Thyroid gland (tissue), 4 donors: ENCODE measurements at regions not wholly inside any gene's neighbourhood (a gene's known extent, or its start where the extent isn't known, plus 50 kb on each side); places are given as distances from the start of the nearest gene placed in this dataset.

Experiments used
- DNase-seq, 2 donors: peaks; one replicate each; pipeline ENCODE4 v3.0.0-alpha.2; 2019
- H3K27ac ChIP-seq, 3 donors: fragments of 200-600 bp; sonication (generic); 1 replicate in 2 of 3; 2 replicates in 1 of 3; pipeline ENCODE4 v1.5.1; 2016 to 2019; ENCODE audit warnings: mild to moderate bottlenecking in 1 of 3, moderate library complexity in 1 of 3
- H3K27me3 ChIP-seq: fragments of 200-600 bp; sonication (generic); one replicate; pipeline ENCODE4 v1.5.1; 2019
- H3K36me3 ChIP-seq, 2 donors: fragments of 200-600 bp; sonication (generic); one replicate each; pipeline ENCODE4 v1.5.1; 2016 to 2019
- H3K4me1 ChIP-seq, 2 donors: fragments of 200-600 bp; sonication (generic); one replicate each; pipeline ENCODE4 v1.5.1; 2017 to 2019
- H3K4me3 ChIP-seq, 3 donors: fragments of 200-600 bp; sonication (generic); replicated peaks in 1 of 3; 1 replicate in 2 of 3; 2 replicates in 1 of 3; pipeline ENCODE4 v1.5.1; 2016; ENCODE audit warnings: mild to moderate bottlenecking in 1 of 3
- H3K9me3 ChIP-seq: fragments of 200-600 bp; sonication (generic); one replicate; pipeline ENCODE4 v1.5.1; 2017
- POLR2A ChIP-seq, 2 donors: fragments of 450-650 bp; IDR thresholded peaks; one replicate each; pipeline ENCODE4 v1.6.1; 2017; ENCODE audit warnings: antibody characterized with exemption in 2 of 2, mild to moderate bottlenecking in 2 of 2, moderate library complexity in 1 of 2
- WGBS, 2 donors: methylation state at CpG; one replicate each; pipeline ENCODE4 v1.1.5; 2017; 5-methylcytosine and 5-hydroxymethylcytosine counted together
- intact Hi-C: fragments of 100-400 bp; cut with DNase I; formaldehyde crosslinking; loops from one replicate; pipeline ENCODE4 v1.15.1; 2023
- TF ChIP-seq, protein P1 (sequence below), 6 experiments: fragments of 200-600 bp in 3 of 6; fragments of 450-650 bp in 3 of 6; sonication (generic) in 3 of 6; IDR thresholded peaks; one replicate each; pipeline ENCODE4 v1.5.1; 2016 to 2019; ENCODE audit warnings: antibody characterized with exemption in 6 of 6, mild to moderate bottlenecking in 2 of 6, inconsistent platforms in 1 of 6, moderate library complexity in 1 of 6

GRCh38 chr6:166766769-166767168 lies 139.7 kb upstream of the RPS6KA2 start:
- no peaks in the 10 kb centered on the region for H3K9me3 ChIP-seq
- H3K27me3 ChIP-seq = no peaks in the 10 kb centered on the region
- intact Hi-C loops = no loop called here
- no peak overlapping the region for H3K27ac ChIP-seq
- 80 to 84% methylated on average over 10 of the region's 10 CpGs for WGBS, 2 donors
- H3K4me3 ChIP-seq = no peak overlapping the region
- TF ChIP-seq, protein P1, sequence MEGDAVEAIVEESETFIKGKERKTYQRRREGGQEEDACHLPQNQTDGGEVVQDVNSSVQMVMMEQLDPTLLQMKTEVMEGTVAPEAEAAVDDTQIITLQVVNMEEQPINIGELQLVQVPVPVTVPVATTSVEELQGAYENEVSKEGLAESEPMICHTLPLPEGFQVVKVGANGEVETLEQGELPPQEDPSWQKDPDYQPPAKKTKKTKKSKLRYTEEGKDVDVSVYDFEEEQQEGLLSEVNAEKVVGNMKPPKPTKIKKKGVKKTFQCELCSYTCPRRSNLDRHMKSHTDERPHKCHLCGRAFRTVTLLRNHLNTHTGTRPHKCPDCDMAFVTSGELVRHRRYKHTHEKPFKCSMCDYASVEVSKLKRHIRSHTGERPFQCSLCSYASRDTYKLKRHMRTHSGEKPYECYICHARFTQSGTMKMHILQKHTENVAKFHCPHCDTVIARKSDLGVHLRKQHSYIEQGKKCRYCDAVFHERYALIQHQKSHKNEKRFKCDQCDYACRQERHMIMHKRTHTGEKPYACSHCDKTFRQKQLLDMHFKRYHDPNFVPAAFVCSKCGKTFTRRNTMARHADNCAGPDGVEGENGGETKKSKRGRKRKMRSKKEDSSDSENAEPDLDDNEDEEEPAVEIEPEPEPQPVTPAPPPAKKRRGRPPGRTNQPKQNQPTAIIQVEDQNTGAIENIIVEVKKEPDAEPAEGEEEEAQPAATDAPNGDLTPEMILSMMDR (IDR thresholded peaks at IDR 0.05) = no peak
- no peak for TF ChIP-seq POLR2A (IDR thresholded peaks at IDR 0.05)
- H3K36me3 ChIP-seq = no peaks in the 10 kb centered on the region
- no peak for DNase-seq
- no peaks in the 10 kb centered on the region for H3K4me1 ChIP-seq

- no peak for DNase-seq
- H3K27ac ChIP-seq = no peak overlapping the region
- H3K27me3 ChIP-seq = no peaks in the 10 kb centered on the region
- H3K4me3 ChIP-seq = no peak overlapping the region
- 93 to 94% methylated on average over 14 of the region's 14 CpGs for WGBS, 2 donors
- no peak for TF ChIP-seq POLR2A (IDR thresholded peaks at IDR 0.05)
- TF ChIP-seq, protein P1 (IDR thresholded peaks at IDR 0.05) = no peak
- intact Hi-C loops = no loop called here
- H3K4me1 ChIP-seq = no peaks in the 10 kb centered on the region
- H3K9me3 ChIP-seq = no peaks in the 10 kb centered on the region
- H3K36me3 ChIP-seq = no peaks in the 10 kb centered on the region
Observed at GRCh38 chr6:166765234-166765541, 138.1 kb upstream of the RPS6KA2 start.

- no peaks in the 10 kb centered on the region for H3K9me3 ChIP-seq
Observed at GRCh38 chr6:166764473-166765233, 137.6 kb upstream of the RPS6KA2 start.

DNA sequence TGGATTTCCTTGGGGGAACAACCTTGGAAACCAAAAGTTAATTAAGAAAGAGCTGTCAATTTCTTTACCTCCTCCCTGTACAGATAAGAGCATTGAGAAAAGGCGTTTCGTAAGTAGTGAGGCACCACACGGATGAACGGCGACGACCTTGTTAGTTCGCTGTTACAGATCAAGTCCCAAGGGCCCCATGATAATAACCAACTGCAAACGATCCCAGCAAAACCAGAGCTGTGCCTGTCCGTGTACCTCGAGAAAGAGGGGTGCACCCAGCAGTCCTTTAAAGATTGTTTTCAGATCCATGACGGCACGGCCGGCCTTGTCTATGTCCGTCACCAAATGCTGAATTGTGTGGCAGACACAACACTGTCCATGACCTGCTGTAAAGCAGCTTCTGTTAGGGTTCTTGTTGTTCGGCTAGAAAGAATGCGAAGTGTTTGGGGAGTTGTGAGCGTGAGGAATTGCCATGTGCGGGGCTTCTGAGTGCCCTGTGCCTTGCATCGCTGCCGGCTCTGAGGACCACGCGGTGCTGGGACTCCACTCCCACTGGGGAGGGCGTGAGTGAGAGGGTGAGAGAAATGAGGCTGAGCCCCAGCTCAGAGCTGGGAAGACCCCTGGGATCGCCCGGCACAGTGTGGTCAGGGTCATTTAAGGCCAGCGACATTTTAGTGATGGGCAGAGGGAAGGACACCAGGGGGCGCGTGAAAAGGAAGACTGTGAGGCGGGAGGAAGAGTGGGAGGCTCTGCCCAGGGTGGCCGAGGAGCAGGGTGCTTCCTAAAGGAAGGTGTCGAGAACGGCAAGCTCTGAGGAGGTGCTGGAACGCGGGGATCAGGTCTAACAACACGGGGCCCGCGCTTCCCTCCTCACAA lies 136.8 kb upstream of the RPS6KA2 start:
- DNase-seq = no peak
- no peak overlapping the region for H3K27ac ChIP-seq
- no peaks in the 10 kb centered on the region for H3K9me3 ChIP-seq
- no peak for TF ChIP-seq POLR2A (IDR thresholded peaks at IDR 0.05)
- TF ChIP-seq, protein P1 (IDR thresholded peaks at IDR 0.05) = no peak
- 81 to 82% methylated on average over 37 of the region's 37 CpGs for WGBS, 2 donors
- intact Hi-C loops = no loop called here
- H3K4me1 ChIP-seq = no peaks in the 10 kb centered on the region
- H3K4me3 ChIP-seq = no peak overlapping the region
- no peaks in the 10 kb centered on the region for H3K36me3 ChIP-seq
- no peaks in the 10 kb centered on the region for H3K27me3 ChIP-seq

More at GRCh38 chr6:166764473-166765233, 137.6 kb upstream of the RPS6KA2 start:
- TF ChIP-seq, protein P1 (IDR thresholded peaks at IDR 0.05) = no peak
- no peak for TF ChIP-seq POLR2A (IDR thresholded peaks at IDR 0.05)
- DNase-seq = no peak
- WGBS, 2 donors = 96 to 98% methylated on average over 20 to 23 of the region's 24 CpGs
- no peak overlapping the region for H3K4me3 ChIP-seq
- no peaks in the 10 kb centered on the region for H3K4me1 ChIP-seq
- no peaks in the 10 kb centered on the region for H3K27me3 ChIP-seq
- no peaks in the 10 kb centered on the region for H3K36me3 ChIP-seq
- intact Hi-C loops = no loop called here
- no peak overlapping the region for H3K27ac ChIP-seq

GRCh38 chr6:166761801-166762200 lies 134.8 kb upstream of the RPS6KA2 start:
- Histone ChIP-seq H3K36me3 (no peaks in the 10 kb centered on the region), H3K4me1 (peaks cover 6 to 10% of the 10 kb centered on the region in 2 donors), H3K4me3 (no peak overlapping the region), H3K27me3 (no peaks in the 10 kb centered on the region), H3K9me3 (no peaks in the 10 kb centered on the region), H3K27ac (no peak overlapping the region)
- WGBS, 2 donors = 95 to 96% methylated on average over 8 to 9 of the region's 9 CpGs
- intact Hi-C loops = no loop called here
- TF ChIP-seq POLR2A (IDR thresholded peaks at IDR 0.05) = no peak
- TF ChIP-seq, protein P1 (IDR thresholded peaks at IDR 0.05) = no peak
- no peak for DNase-seq
